Fibroblast of villous mesenchyme (primary cell): ENCODE measurements at regions not wholly inside any gene's neighbourhood (a gene's known extent, or its start where the extent isn't known, plus 50 kb on each side); places are given as distances from the start of the nearest gene placed in this dataset.

Experiments
- DNase-seq: peaks from one replicate; pipeline ENCODE4 v3.0.0-alpha.2; 2010; ENCODE audit warnings: low read depth
- H3K4me3 ChIP-seq: 2 replicates; pipeline ENCODE4 v1.5.1; 2011; ENCODE audit warnings: low read depth, mild to moderate bottlenecking, low read length
- TF ChIP-seq, protein P1 (sequence below): IDR thresholded peaks from 2 replicates; pipeline ENCODE4 v1.5.1; 2012; ENCODE audit warnings: low read depth, mild to moderate bottlenecking, low read length; ENCODE audit not compliant: insufficient read depth

DNA sequence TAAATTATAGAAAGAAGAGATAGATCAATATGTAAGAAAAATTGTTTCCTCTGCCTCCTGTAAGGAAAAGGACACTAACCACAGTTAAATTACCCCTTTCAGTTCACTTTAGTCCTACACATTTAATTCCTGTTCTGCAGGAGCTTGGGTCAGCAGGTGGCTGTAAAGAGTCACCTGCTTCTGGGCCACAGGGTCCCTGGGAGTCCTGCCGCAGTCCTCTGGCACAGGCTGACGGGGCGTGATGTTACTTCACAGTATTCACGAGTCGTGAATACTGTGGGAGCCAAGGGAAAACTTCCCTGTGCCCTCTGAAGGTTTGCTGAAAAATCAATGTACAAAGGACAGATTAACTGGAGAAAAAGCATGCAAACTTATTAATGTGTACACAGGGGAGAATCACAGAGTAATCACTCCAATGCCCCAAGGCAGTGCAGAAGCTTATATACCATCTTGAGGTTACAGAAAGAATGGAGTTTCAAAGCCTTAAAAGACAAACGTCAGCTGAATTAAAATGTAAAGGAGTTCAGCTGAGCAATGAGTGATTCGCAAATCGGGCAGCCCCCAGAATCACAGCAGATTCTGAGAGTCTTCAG, 125.8 kb upstream of the TMTC4 start:
- TF ChIP-seq, protein P1, sequence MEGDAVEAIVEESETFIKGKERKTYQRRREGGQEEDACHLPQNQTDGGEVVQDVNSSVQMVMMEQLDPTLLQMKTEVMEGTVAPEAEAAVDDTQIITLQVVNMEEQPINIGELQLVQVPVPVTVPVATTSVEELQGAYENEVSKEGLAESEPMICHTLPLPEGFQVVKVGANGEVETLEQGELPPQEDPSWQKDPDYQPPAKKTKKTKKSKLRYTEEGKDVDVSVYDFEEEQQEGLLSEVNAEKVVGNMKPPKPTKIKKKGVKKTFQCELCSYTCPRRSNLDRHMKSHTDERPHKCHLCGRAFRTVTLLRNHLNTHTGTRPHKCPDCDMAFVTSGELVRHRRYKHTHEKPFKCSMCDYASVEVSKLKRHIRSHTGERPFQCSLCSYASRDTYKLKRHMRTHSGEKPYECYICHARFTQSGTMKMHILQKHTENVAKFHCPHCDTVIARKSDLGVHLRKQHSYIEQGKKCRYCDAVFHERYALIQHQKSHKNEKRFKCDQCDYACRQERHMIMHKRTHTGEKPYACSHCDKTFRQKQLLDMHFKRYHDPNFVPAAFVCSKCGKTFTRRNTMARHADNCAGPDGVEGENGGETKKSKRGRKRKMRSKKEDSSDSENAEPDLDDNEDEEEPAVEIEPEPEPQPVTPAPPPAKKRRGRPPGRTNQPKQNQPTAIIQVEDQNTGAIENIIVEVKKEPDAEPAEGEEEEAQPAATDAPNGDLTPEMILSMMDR, result no peak
- H3K4me3 ChIP-seq, result no peak overlapping the region
- DNase-seq, result no peak

DNA sequence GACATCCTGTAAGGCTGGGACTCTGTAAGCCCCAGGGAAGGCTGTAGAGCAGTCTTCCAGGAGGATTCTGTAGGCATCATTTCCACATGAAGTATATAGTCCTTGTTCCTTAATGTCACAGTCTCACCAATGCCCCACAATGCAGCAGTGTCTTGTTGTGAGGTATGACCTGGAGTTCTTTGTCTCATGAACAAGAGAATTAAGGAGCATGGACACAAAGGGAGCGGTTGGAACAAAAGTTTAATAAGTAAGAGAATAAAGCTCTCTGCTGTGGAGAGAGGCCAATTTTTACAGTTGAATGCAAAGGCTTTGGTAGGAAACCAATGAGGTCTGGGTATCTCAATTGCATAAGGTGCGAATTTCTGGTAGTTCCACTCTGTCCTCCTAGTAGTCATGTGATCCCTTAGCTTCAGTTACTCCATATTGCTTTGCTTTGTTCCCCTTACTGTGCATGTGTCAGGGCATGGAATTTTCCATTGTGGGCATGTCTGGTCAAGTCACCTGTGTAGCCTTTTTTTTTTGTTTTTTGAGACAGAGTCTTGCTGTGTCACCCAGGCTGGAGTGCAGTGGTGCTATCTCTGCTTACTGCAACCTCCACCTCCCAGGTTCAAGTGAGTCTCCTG, 124.3 kb upstream of the TMTC4 start:
- H3K4me3 ChIP-seq, result no peak overlapping the region
- TF ChIP-seq, protein P1, result no peak
- DNase-seq, result no peak

DNA sequence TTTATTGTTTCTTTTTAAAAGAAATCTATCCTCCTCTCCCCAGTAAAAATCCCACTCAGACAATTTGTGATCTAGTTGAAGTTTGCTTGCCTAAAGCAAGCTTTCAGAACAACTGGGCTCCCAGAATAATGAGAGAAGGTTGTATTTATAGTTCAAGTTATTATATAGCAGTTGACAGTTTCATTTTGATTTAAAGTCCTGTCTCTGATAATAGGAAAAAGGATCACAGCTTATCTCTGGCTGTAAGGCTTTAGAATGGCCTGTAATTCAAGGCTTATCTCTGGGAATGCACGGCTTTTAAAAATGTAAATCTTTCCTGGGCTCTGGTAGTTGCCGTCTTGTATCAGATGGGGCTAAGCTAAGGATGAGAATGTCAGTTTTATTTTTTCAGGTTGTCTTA, 123.3 kb upstream of the TMTC4 start:
- no peak for DNase-seq
- TF ChIP-seq, protein P1, result no peak
- no peak overlapping the region for H3K4me3 ChIP-seq

DNA sequence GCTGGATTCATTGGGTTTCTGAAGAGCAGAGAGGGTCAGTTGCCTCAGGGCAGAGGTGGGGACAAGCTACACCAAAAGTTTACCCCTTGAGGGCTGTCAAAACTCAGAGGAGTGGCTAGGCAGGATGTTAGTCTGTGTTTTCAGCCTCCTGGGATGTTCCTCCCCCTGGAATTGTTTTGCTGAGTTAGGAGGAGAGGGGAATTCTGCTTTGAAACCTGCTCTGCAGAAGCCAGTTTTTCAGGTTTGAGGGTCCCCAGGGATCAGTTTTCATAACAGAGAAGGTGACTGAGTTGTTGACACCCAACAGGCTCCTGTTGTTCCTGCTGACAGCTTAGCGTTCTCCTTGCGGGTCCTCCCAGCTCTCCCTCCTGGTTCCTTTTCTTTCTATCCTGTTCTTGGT, 121.9 kb upstream of the TMTC4 start:
- DNase-seq, result no peak

DNA sequence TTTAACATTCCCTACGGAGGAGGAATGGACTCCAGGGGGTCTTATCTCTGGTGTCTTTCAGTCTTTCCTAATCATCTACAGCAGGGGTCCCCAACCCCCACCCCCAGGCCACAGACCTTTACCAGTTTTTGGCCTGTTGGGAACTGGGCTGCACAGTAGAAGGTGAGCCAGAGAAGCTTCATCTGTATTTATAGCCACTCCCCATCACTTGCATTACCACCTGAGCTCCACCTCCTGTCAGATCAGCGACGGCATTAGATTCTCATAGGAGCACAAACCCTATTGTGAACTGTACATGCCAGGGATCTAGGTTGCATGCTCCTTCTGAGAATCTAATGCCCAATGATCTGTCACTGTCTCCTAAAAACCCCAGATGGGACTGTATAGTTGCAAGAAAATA, 120.0 kb upstream of the TMTC4 start:
- TF ChIP-seq, protein P1, result no peak
- H3K4me3 ChIP-seq, result no peak overlapping the region
- no peak for DNase-seq

More for the DNA sequence above, 121.9 kb upstream of the TMTC4 start:
- TF ChIP-seq, protein P1, result no peak
- no peak overlapping the region for H3K4me3 ChIP-seq

DNA sequence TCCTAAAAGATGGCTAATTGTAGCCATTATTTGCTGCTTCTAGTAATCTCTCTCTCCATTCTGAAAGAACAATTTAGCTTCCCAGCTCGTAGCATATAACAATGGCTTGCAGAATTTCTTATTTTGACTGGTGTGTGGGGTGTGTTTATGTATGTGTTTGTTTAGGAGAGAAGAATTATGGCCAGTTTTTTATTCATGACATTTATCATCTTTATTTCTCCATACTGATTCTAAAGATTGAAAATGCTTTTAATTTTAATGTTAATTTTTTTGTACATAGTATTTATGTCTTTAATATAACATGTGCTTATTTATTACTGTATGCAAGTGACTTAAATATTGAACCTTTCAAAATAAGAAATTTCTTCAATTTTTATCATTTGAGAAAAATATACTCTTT, 115.8 kb upstream of the TMTC4 start:
- TF ChIP-seq, protein P1, result no peak
- no peak for DNase-seq
- no peak overlapping the region for H3K4me3 ChIP-seq

DNA sequence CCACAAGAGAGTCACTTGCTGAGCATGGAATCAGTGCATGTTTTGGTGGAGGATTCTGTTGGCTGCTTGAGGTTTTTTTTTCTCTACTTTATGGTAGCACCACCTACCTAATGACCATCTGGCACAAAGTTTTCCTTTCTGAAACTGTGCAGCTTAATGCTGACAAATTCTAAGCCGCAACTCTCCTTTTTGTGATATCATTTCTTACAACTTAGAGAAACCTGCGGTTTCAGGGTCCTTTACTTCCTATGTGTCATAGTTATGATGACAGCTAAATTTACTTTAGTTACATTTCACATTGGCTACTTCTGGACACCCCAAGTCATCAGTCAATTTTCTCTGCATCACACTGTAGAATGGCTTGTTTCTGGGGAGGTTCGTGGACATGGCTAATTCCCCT, 115.4 kb upstream of the TMTC4 start:
- no peak overlapping the region for H3K4me3 ChIP-seq
- DNase-seq, result no peak
- TF ChIP-seq, protein P1, result no peak
